OCI-LY7 (cell line): ENCODE measurements at regions not wholly inside any gene's neighbourhood (a gene's known extent, or its start where the extent isn't known, plus 50 kb on each side); places are given as distances from the start of the nearest gene placed in this dataset.

Experiments used
- BruUV-seq: library from RNA; stranded (reverse); fragments of 400-500 nt; replicated peaks from 2 replicates; lab custom pipeline; 2021; lab: Mats Ljungman, UMichigan
- CTCF ChIA-PET: fragments of 300-600 bp; sonication (Branson Sonifier 250); formaldehyde crosslinking; loops from one replicate; lab custom pipeline; 2022; ENCODE audit warnings: antibody characterized with exemption; ENCODE audit not compliant: unreplicated experiment; lab: Charles Lee
- POLR2A ChIA-PET: fragments of 300-600 bp; sonication (Branson Sonifier 250); formaldehyde crosslinking; loops from one replicate; lab custom pipeline; 2022; ENCODE audit warnings: antibody characterized with exemption; lab: Charles Lee
- DNase-seq: peaks from one replicate; pipeline ENCODE4 v3.0.0-alpha.2; 2015; ENCODE audit warnings: low spot score
- H2AFZ ChIP-seq: fragments of 200-600 bp; sonication (generic), shearing (Covaris generic); 2 replicates; pipeline ENCODE4 v1.6.1; 2014; ENCODE audit warnings: mild to moderate bottlenecking, antibody characterized with exemption, low read length, moderate library complexity
- H3K27ac ChIP-seq: fragments of 200-600 bp; sonication (generic); 2 replicates; pipeline ENCODE4 v1.5.1; 2014; ENCODE audit warnings: mixed run types, low read depth, mild to moderate bottlenecking, moderate library complexity, low read length, inconsistent platforms; ENCODE audit not compliant: poor library complexity, severe bottlenecking
- H3K36me3 ChIP-seq: fragments of 200-600 bp; sonication (generic); 2 replicates; pipeline ENCODE4 v1.6.1; 2014; ENCODE audit warnings: mild to moderate bottlenecking, antibody characterized with exemption, low read length, moderate library complexity, mixed read lengths; ENCODE audit not compliant: insufficient read depth
- H3K4me1 ChIP-seq: fragments of 200-600 bp; sonication (generic); 2 replicates; pipeline ENCODE4 v1.5.1; 2014; ENCODE audit warnings: mild to moderate bottlenecking, low read length; ENCODE audit not compliant: insufficient read depth, poor library complexity, severe bottlenecking
- H3K4me2 ChIP-seq: fragments of 200-600 bp; sonication (generic); 2 replicates; pipeline ENCODE4 v1.6.1; 2014; ENCODE audit warnings: mild to moderate bottlenecking, low read length
- H3K4me3 ChIP-seq: fragments of 200-600 bp; sonication (generic); 2 replicates; pipeline ENCODE4 v1.5.1; 2014; ENCODE audit warnings: mild to moderate bottlenecking, low read depth, low read length; ENCODE audit not compliant: poor library complexity, severe bottlenecking
- H3K79me2 ChIP-seq: fragments of 200-600 bp; sonication (generic); 2 replicates; pipeline ENCODE4 v1.6.1; 2016; ENCODE audit warnings: low read depth, mild to moderate bottlenecking, low read length, moderate library complexity, mixed read lengths; ENCODE audit not compliant: insufficient read depth
- H3K9me2 ChIP-seq: fragments of 200-600 bp; sonication (generic); 2 replicates; pipeline ENCODE4 v1.6.1; 2016; ENCODE audit warnings: mild to moderate bottlenecking, low read length, mixed read lengths; ENCODE audit not compliant: insufficient read depth
- H3K9me3 ChIP-seq: fragments of 200-600 bp; sonication (generic); 2 replicates; pipeline ENCODE4 v1.6.1; 2014; ENCODE audit warnings: mild to moderate bottlenecking, mixed run types, low read length, mixed read lengths
- H4K20me1 ChIP-seq: fragments of 200-600 bp; sonication (generic); 2 replicates; pipeline ENCODE4 v1.6.1; 2014; ENCODE audit warnings: mild to moderate bottlenecking, antibody characterized with exemption, low read length, moderate library complexity, mixed read lengths; ENCODE audit not compliant: insufficient read depth
- CTCF ChIP-seq: fragments of 200-600 bp; sonication (generic); conservative IDR thresholded peaks from 2 replicates; pipeline ENCODE4 v1.5.1; 2014; ENCODE audit warnings: mild to moderate bottlenecking, antibody characterized with exemption, low read length, moderate library complexity, mixed read lengths
- EZH2phosphoT487 ChIP-seq: fragments of 200-600 bp; sonication (generic); IDR thresholded peaks from 2 replicates; pipeline ENCODE4 v1.6.1; 2018; ENCODE audit warnings: low read depth, borderline replicate concordance, mild to moderate bottlenecking, mixed run types, antibody characterized with exemption, low read length, moderate library complexity, mixed read lengths
- intact Hi-C: fragments of 100-400 bp; cut with micrococcal nuclease; formaldehyde crosslinking; loops from one replicate; pipeline ENCODE4 v1.10.0; 2022; ENCODE audit not compliant: unreplicated experiment

- H3K36me3 ChIP-seq = no peaks in the 10 kb centered on the region
- no peak overlapping the region for H3K4me3 ChIP-seq
- no peaks in the 10 kb centered on the region for H3K9me3 ChIP-seq
- TF ChIP-seq CTCF (no peak), EZH2phosphoT487 (no peak)
- no peaks in the 10 kb centered on the region for H3K9me2 ChIP-seq
- H3K4me2 ChIP-seq = no peak overlapping the region
- no peak overlapping the region for H3K27ac ChIP-seq
- CTCF ChIA-PET = no interaction called here
- DNase-seq = no peak
- H3K4me1 ChIP-seq = no peaks in the 10 kb centered on the region
- no peaks in the 10 kb centered on the region for H3K79me2 ChIP-seq
- intact Hi-C loops = no loop called here
- POLR2A ChIA-PET = no interaction called here
- H2AFZ ChIP-seq = no peak overlapping the region
- H4K20me1 ChIP-seq = no peaks in the 10 kb centered on the region
- no TSS peak for BruUV-seq
Observed at GRCh38 chr10:83089335-83089734, 1050.0 kb upstream of the GHITM start.

- H3K27ac ChIP-seq = no peak overlapping the region
- CTCF ChIA-PET = no interaction called here
- TF ChIP-seq CTCF = no peak
- no peak for TF ChIP-seq EZH2phosphoT487
- no peaks in the 10 kb centered on the region for H3K4me1 ChIP-seq
- no peak overlapping the region for H3K4me2 ChIP-seq
- DNase-seq = no peak
- no peaks in the 10 kb centered on the region for H3K36me3 ChIP-seq
- H3K4me3 ChIP-seq = no peak overlapping the region
- H3K9me3 ChIP-seq = no peaks in the 10 kb centered on the region
- BruUV-seq = no TSS peak
- intact Hi-C loops = no loop called here
- H2AFZ ChIP-seq = no peak overlapping the region
- POLR2A ChIA-PET = interaction anchor here (0.6 kb wide), 1 partner anchor 10 kb away, joined by 3 read pairs; no protein-coding TSS in a partner anchor
- no peaks in the 10 kb centered on the region for H4K20me1 ChIP-seq
- no peaks in the 10 kb centered on the region for H3K79me2 ChIP-seq
- H3K9me2 ChIP-seq = no peaks in the 10 kb centered on the region; the same call in 1 of the 2 replicates
Observed at GRCh38 chr10:83104616-83105015, 1034.7 kb upstream of the GHITM start.

GRCh38 chr10:83108565-83109333, 1030.6 kb upstream of the GHITM start:
- H3K9me2 ChIP-seq = no peaks in the 10 kb centered on the region; the same call in 1 of the 2 replicates
- no peak overlapping the region for H3K4me3 ChIP-seq
- H3K79me2 ChIP-seq = no peaks in the 10 kb centered on the region
- ChIA-PET POLR2A (no interaction called here), CTCF (no interaction called here)
- no peak for DNase-seq
- H4K20me1 ChIP-seq = no peaks in the 10 kb centered on the region
- no peak overlapping the region for H3K4me2 ChIP-seq
- no peaks in the 10 kb centered on the region for H3K9me3 ChIP-seq
- H2AFZ ChIP-seq = no peak overlapping the region
- H3K4me1 ChIP-seq = no peaks in the 10 kb centered on the region
- no TSS peak for BruUV-seq
- H3K36me3 ChIP-seq = no peaks in the 10 kb centered on the region
- intact Hi-C loops = no loop called here
- no peak for TF ChIP-seq CTCF
- TF ChIP-seq EZH2phosphoT487 = no peak
- H3K27ac ChIP-seq = no peak overlapping the region
